IMR-90 (cell line): ENCODE measurements at regions not wholly inside any gene's neighbourhood (a gene's known extent, or its start where the extent isn't known, plus 50 kb on each side); places are given as distances from the start of the nearest gene placed in this dataset.
A peak's percentile ranks its signal among the peaks of the same experiment; 100 is the strongest.

ENCODE experiments used
- ATAC-seq: fragments of 200-7000 bp; cut with Tn5 transposase; 2 replicates; pipeline ENCODE4 v1.9.1; 2020; ENCODE audit warnings: low read depth, mild to moderate bottlenecking, moderate library complexity
- BruUV-seq: library from RNA; stranded (reverse); fragments of 400-500 nt; replicated peaks from 2 replicates; lab custom pipeline; 2021; lab: Mats Ljungman, UMichigan
- CTCF ChIA-PET: fragments of 300-600 bp; formaldehyde crosslinking; extraction: SDS; loops from one replicate; lab custom pipeline; 2021; ENCODE audit warnings: antibody characterized with exemption; lab: Yijun Ruan, JAX
- POLR2A ChIA-PET: fragments of 300-600 bp; sonication (Branson Sonifier 250); formaldehyde crosslinking; loops from one replicate; lab custom pipeline; 2022; ENCODE audit warnings: antibody characterized with exemption; ENCODE audit not compliant: unreplicated experiment; lab: Charles Lee
- DNase-seq: peaks from one replicate; pipeline ENCODE4 v3.0.0; 2013
- H2AFZ ChIP-seq: replicated peaks from 2 replicates; pipeline ENCODE3; 2013; ENCODE audit warnings: low read length, mild to moderate bottlenecking; ENCODE audit not compliant: poor library complexity
- H2AK5ac ChIP-seq: 2 replicates; pipeline ENCODE4 v1.6.1; 2013; ENCODE audit warnings: low read depth, low read length, inconsistent platforms
- H2AK9ac ChIP-seq: replicated peaks from 2 replicates; pipeline ENCODE3; 2013; ENCODE audit warnings: mild to moderate bottlenecking, low read depth, low read length, moderate library complexity; ENCODE audit not compliant: poor library complexity
- H2BK120ac ChIP-seq: 2 replicates; pipeline ENCODE4 v1.6.1; 2013; ENCODE audit warnings: low read depth, low read length, inconsistent platforms
- H2BK15ac ChIP-seq: 3 replicates; pipeline ENCODE4 v1.6.1; 2013; ENCODE audit warnings: low read depth, low read length, inconsistent platforms
- H2BK20ac ChIP-seq: 2 replicates; pipeline ENCODE4 v1.6.1; 2013; ENCODE audit warnings: low read depth, mild to moderate bottlenecking, inconsistent platforms, low read length, moderate library complexity
- H2BK5ac ChIP-seq: 2 replicates; pipeline ENCODE4 v1.6.1; 2013; ENCODE audit warnings: mild to moderate bottlenecking, low read depth, low read length, inconsistent platforms; ENCODE audit not compliant: poor library complexity, severe bottlenecking
- H3K14ac ChIP-seq: replicated peaks from 2 replicates; pipeline ENCODE4 v1.6.1; 2013; ENCODE audit warnings: low read depth, low read length, inconsistent platforms
- H3K18ac ChIP-seq: 2 replicates; pipeline ENCODE4 v1.6.1; 2013; ENCODE audit warnings: low read depth, low read length, control low read depth
- H3K23ac ChIP-seq: 2 replicates; pipeline ENCODE4 v1.6.1; 2013; ENCODE audit warnings: low read depth, low read length, inconsistent platforms
- H3K27ac ChIP-seq: 2 replicates; pipeline ENCODE4 v1.5.1; 2013; ENCODE audit warnings: mild to moderate bottlenecking, control low read depth, low read length; ENCODE audit not compliant: insufficient read depth
- H3K27me3 ChIP-seq: 2 replicates; pipeline ENCODE4 v1.6.1; 2013; ENCODE audit warnings: low read length; ENCODE audit not compliant: control insufficient read depth, insufficient read depth
- H3K36me3 ChIP-seq: 2 replicates; pipeline ENCODE4 v1.6.1; 2013; ENCODE audit warnings: low read length, mixed read lengths; ENCODE audit not compliant: control insufficient read depth, insufficient read depth
- H3K4ac ChIP-seq: 2 replicates; pipeline ENCODE4 v1.6.1; 2013; ENCODE audit warnings: low read depth, low read length, inconsistent platforms
- H3K4me1 ChIP-seq: 2 replicates; pipeline ENCODE4 v1.6.1; 2013; ENCODE audit warnings: low read length, mixed read lengths; ENCODE audit not compliant: control insufficient read depth, insufficient read depth
- H3K4me2 ChIP-seq: 2 replicates; pipeline ENCODE4 v1.6.1; 2013; ENCODE audit warnings: low read depth, mild to moderate bottlenecking, control low read depth, low read length, moderate library complexity
- H3K4me3 ChIP-seq: 2 replicates; pipeline ENCODE4 v1.5.1; 2013; ENCODE audit warnings: low read depth, mild to moderate bottlenecking, control low read depth, low read length, moderate library complexity; ENCODE audit not compliant: insufficient read depth
- H3K56ac ChIP-seq: 2 replicates; pipeline ENCODE4 v1.6.1; 2013; ENCODE audit warnings: low read length, inconsistent platforms; ENCODE audit not compliant: insufficient read depth; ENCODE audit errors: extremely low read depth
- H3K79me1 ChIP-seq, 2 experiments: 2 replicates each; pipeline ENCODE4 v1.6.1; 2013; ENCODE audit warnings: low read length in 2 of 2, inconsistent platforms in 1 of 2, low read depth in 1 of 2
- H3K9ac ChIP-seq: 2 replicates; pipeline ENCODE4 v1.6.1; 2013; ENCODE audit warnings: low read depth, low read length, control low read depth
- H3K9me1 ChIP-seq: 2 replicates; pipeline ENCODE4 v1.6.1; 2013; ENCODE audit warnings: low read length, inconsistent platforms; ENCODE audit not compliant: insufficient read depth
- H3K9me3 ChIP-seq: 2 replicates; pipeline ENCODE4 v1.6.1; 2013; ENCODE audit warnings: low read length; ENCODE audit not compliant: control insufficient read depth, insufficient read depth
- H4K20me1 ChIP-seq: 2 replicates; pipeline ENCODE4 v1.6.1; 2013; ENCODE audit warnings: low read length, inconsistent platforms; ENCODE audit not compliant: insufficient read depth
- H4K5ac ChIP-seq: 2 replicates; pipeline ENCODE4 v1.6.1; 2013; ENCODE audit warnings: mild to moderate bottlenecking, low read depth, low read length, control low read depth
- H4K8ac ChIP-seq, 2 experiments: 2 replicates each; pipeline ENCODE4 v1.6.1; 2013; ENCODE audit warnings: low read depth in 2 of 2, low read length in 2 of 2, control low read depth in 1 of 2, inconsistent platforms in 1 of 2
- H4K91ac ChIP-seq: 2 replicates; pipeline ENCODE4 v1.6.1; 2013; ENCODE audit warnings: low read depth, low read length, inconsistent platforms; ENCODE audit not compliant: insufficient read depth
- BHLHE40 ChIP-seq: fragments of 150-350 bp; IDR thresholded peaks from 2 replicates; pipeline ENCODE4 v1.6.1; 2016; ENCODE audit warnings: mild to moderate bottlenecking, low read depth, low read length
- CEBPB ChIP-seq: IDR thresholded peaks from 2 replicates; pipeline ENCODE4 v1.6.1; 2012; ENCODE audit warnings: low read depth, low read length, improper control_type of control experiment
- CHD1 ChIP-seq: IDR thresholded peaks from 2 replicates; pipeline ENCODE4 v1.6.1; 2012; ENCODE audit warnings: low read depth, low read length, improper control_type of control experiment
- FOS ChIP-seq: fragments of 150-350 bp; IDR thresholded peaks from 2 replicates; pipeline ENCODE4 v1.6.1; 2016; ENCODE audit warnings: low read depth, low read length
- MAFK ChIP-seq: IDR thresholded peaks from 2 replicates; pipeline ENCODE4 v1.6.1; 2012; ENCODE audit warnings: low read depth, low read length, improper control_type of control experiment
- MAZ ChIP-seq: IDR thresholded peaks from 2 replicates; pipeline ENCODE4 v1.6.1; 2012; ENCODE audit warnings: low read depth, mild to moderate bottlenecking, low read length, improper control_type of control experiment, moderate library complexity, borderline replicate concordance
- MXI1 ChIP-seq: IDR thresholded peaks from 2 replicates; pipeline ENCODE4 v1.6.1; 2012; ENCODE audit warnings: low read depth, mild to moderate bottlenecking, low read length, moderate library complexity, borderline replicate concordance
- NFE2L2 ChIP-seq: fragments of 150-350 bp; IDR thresholded peaks from 2 replicates; pipeline ENCODE4 v1.6.1; 2016; ENCODE audit warnings: low read depth, mild to moderate bottlenecking, low read length
- POLR2A ChIP-seq: IDR thresholded peaks from 2 replicates; pipeline ENCODE4 v1.6.1; 2012; ENCODE audit warnings: mild to moderate bottlenecking, low read depth, low read length
- RAD21 ChIP-seq: IDR thresholded peaks from 2 replicates; pipeline ENCODE4 v1.6.1; 2012; ENCODE audit warnings: low read length, improper control_type of control experiment
- RCOR1 ChIP-seq: IDR thresholded peaks from 2 replicates; pipeline ENCODE4 v1.6.1; 2012; ENCODE audit warnings: mild to moderate bottlenecking, low read length, improper control_type of control experiment; ENCODE audit not compliant: insufficient replicate concordance
- RFX5 ChIP-seq: IDR thresholded peaks from 2 replicates; pipeline ENCODE4 v1.8.0; 2012; ENCODE audit warnings: low read depth, mild to moderate bottlenecking, low read length, moderate library complexity
- SMC3 ChIP-seq: fragments of 150-350 bp; IDR thresholded peaks from 2 replicates; pipeline ENCODE4 v1.6.1; 2016; ENCODE audit warnings: low read depth, mild to moderate bottlenecking, antibody characterized with exemption, low read length, moderate library complexity
- WGBS, 2 experiments: methylation state at CpG; one replicate each; pipeline versions ENCODE4 v1.1.5 to v1.1.7; 2013; ENCODE audit warnings: missing lambda C conversion rate in 2 of 2; ENCODE audit not compliant: insufficient read length in 1 of 2; ENCODE audit errors: extremely low coverage in 2 of 2; 5-methylcytosine and 5-hydroxymethylcytosine counted together
- dilution Hi-C: fragments of 300-500 bp; cut with HindIII; formaldehyde crosslinking; loops from one replicate; pipeline ENCODE4 v1.14.3; 2018; ENCODE audit warnings: low sequenced_read_pairs; ENCODE audit not compliant: unreplicated experiment
- in situ Hi-C: fragments of 300-500 bp; cut with MboI; formaldehyde crosslinking; loops from 3 replicates; pipeline ENCODE4 v1.14.3; 2019; ENCODE audit warnings: low sequenced_read_pairs, inconsistent platforms, mixed read lengths
- intact Hi-C: fragments of 100-400 bp; cut with micrococcal nuclease; formaldehyde crosslinking; loops from 2 replicates; pipeline ENCODE4 v1.10.0; 2022
- TF ChIP-seq, protein P1 (sequence below): conservative IDR thresholded peaks from 2 replicates; pipeline ENCODE4 v1.5.1; 2012; ENCODE audit warnings: mild to moderate bottlenecking, low read depth, low read length, improper control_type of control experiment
- TF ChIP-seq, protein P2 (sequence below): fragments of 150-350 bp; IDR thresholded peaks from 2 replicates; pipeline ENCODE4 v1.6.1; 2016; ENCODE audit warnings: low read depth, mild to moderate bottlenecking, low read length, moderate library complexity, borderline replicate concordance
- TF ChIP-seq, protein P3 (sequence below): fragments of 150-350 bp; IDR thresholded peaks from 2 replicates; pipeline ENCODE4 v1.6.1; 2017; ENCODE audit warnings: mild to moderate bottlenecking, antibody characterized with exemption, low read length, low read depth

DNA sequence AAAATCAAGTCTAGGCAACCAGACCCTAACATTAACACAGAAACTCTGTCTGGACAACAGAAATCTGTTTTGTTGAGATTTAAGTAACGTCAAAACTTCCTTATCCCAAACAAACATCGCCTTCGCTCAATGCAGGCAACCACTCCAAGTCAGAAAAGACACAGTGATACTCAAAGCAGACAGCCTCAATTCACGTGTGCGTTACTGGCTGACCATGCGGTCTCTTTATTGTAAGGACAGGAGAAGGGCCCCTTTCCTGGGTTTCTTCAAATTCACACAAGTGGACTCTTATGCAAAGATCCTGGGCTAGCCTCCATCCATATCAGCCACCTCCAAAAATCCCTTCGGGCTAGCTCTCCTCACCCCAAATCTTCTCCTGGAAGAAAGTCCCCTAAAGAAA, 467.7 kb downstream of the SOX9 start:
- TF ChIP-seq RCOR1 (no peak), MXI1 (no peak), FOS (no peak), MAFK (no peak), RAD21 (no peak), MAZ (no peak), NFE2L2 (no peak), RFX5 (no peak), CEBPB (no peak), BHLHE40 (no peak), SMC3 (no peak), CHD1 (no peak), POLR2A (no peak)
- TF ChIP-seq, protein P1, sequence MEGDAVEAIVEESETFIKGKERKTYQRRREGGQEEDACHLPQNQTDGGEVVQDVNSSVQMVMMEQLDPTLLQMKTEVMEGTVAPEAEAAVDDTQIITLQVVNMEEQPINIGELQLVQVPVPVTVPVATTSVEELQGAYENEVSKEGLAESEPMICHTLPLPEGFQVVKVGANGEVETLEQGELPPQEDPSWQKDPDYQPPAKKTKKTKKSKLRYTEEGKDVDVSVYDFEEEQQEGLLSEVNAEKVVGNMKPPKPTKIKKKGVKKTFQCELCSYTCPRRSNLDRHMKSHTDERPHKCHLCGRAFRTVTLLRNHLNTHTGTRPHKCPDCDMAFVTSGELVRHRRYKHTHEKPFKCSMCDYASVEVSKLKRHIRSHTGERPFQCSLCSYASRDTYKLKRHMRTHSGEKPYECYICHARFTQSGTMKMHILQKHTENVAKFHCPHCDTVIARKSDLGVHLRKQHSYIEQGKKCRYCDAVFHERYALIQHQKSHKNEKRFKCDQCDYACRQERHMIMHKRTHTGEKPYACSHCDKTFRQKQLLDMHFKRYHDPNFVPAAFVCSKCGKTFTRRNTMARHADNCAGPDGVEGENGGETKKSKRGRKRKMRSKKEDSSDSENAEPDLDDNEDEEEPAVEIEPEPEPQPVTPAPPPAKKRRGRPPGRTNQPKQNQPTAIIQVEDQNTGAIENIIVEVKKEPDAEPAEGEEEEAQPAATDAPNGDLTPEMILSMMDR, result no peak
- TF ChIP-seq, protein P2, sequence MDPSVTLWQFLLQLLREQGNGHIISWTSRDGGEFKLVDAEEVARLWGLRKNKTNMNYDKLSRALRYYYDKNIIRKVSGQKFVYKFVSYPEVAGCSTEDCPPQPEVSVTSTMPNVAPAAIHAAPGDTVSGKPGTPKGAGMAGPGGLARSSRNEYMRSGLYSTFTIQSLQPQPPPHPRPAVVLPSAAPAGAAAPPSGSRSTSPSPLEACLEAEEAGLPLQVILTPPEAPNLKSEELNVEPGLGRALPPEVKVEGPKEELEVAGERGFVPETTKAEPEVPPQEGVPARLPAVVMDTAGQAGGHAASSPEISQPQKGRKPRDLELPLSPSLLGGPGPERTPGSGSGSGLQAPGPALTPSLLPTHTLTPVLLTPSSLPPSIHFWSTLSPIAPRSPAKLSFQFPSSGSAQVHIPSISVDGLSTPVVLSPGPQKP, result no peak
- TF ChIP-seq, protein P3, sequence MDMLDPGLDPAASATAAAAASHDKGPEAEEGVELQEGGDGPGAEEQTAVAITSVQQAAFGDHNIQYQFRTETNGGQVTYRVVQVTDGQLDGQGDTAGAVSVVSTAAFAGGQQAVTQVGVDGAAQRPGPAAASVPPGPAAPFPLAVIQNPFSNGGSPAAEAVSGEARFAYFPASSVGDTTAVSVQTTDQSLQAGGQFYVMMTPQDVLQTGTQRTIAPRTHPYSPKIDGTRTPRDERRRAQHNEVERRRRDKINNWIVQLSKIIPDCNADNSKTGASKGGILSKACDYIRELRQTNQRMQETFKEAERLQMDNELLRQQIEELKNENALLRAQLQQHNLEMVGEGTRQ, result no peak
- Histone ChIP-seq H3K27ac (peak overlapping the region; percentile 38; the same call in 1 of the 2 replicates), H3K9ac (no peak overlapping the region; the same call in 1 of the 2 replicates), H2BK120ac (peak overlapping the region; percentile 74), H3K4ac (peak overlapping the region; percentile 56), H3K9me3 (no peaks in the 10 kb centered on the region), H3K79me1 (peaks cover 23 to 64% of the 10 kb centered on the region in 2 experiments), H3K18ac (peak overlapping the region; percentile 15; the same call in 1 of the 2 replicates), H2BK20ac (peak overlapping the region; percentile 63), H2AK5ac (peak overlapping the region; percentile 52), H3K4me2 (peak overlapping the region; percentile 19), H3K36me3 (no peaks in the 10 kb centered on the region), H4K20me1 (0 out of 2 replicates have a peak, but pooled peaks cover 3% of the 10 kb centered on the region), H2AFZ (peak overlapping the region; percentile 28), H3K4me1 (peaks cover 24% of the 10 kb centered on the region), H4K5ac (peak overlapping the region; percentile 17; the same call in 1 of the 2 replicates), H3K27me3 (no peaks in the 10 kb centered on the region), H2AK9ac (no peak overlapping the region), H2BK15ac (peak overlapping the region; percentile 55; the same call in 1 of the 3 replicates), H3K23ac (peak overlapping the region; percentile 74), H4K91ac (peak overlapping the region; percentile 53), H3K14ac (peak overlapping the region; percentile 12; the same call in 1 of the 2 replicates), H2BK5ac (peak overlapping the region; percentile 57), H3K4me3 (no peak overlapping the region), H3K56ac (peak overlapping the region; percentile 57), H4K8ac (peak overlapping the region; percentile 46 to 62), H3K9me1 (peaks cover 12% of the 10 kb centered on the region; the same call in 1 of the 2 replicates)
- no TSS peak for BruUV-seq
- intact Hi-C loops, result no loop called here
- no peak for DNase-seq
- WGBS, 2 experiments, result 46% methylated on average over 4 of the region's 7 CpGs; no CpG with 5 or more reads in 1 of the 2 experiments
- in situ Hi-C loops, result loop anchor here (25.0 kb wide), 1 partner anchor 774 kb away; no protein-coding TSS in a partner anchor
- no peak for ATAC-seq
- ChIA-PET POLR2A (no interaction called here), CTCF (interaction anchor here (0.8 to 2.2 kb wide), 3 partner anchors 28 to 137 kb away, joined by 3 to 14 read pairs (median 7); no protein-coding TSS in a partner anchor)
- dilution Hi-C loops, result no loop called here
